Retinal pigment epithelial cell (primary cell): ENCODE measurements at regions not wholly inside any gene's neighbourhood (a gene's known extent, or its start where the extent isn't known, plus 50 kb on each side); places are given as distances from the start of the nearest gene placed in this dataset.

Experiments
- DNase-seq: peaks from one replicate; pipeline ENCODE4 v3.0.0-alpha.2; 2010; ENCODE audit warnings: low read depth
- H3K4me3 ChIP-seq: 2 replicates; pipeline ENCODE4 v1.5.1; 2011; ENCODE audit warnings: mild to moderate bottlenecking, low read length, control low read depth, moderate library complexity
- TF ChIP-seq, protein P1 (sequence below): conservative IDR thresholded peaks from 2 replicates; pipeline ENCODE4 v1.5.1; 2011; ENCODE audit warnings: low read depth, low read length, control low read depth, inconsistent platforms

- no peak for DNase-seq
- TF ChIP-seq, protein P1, sequence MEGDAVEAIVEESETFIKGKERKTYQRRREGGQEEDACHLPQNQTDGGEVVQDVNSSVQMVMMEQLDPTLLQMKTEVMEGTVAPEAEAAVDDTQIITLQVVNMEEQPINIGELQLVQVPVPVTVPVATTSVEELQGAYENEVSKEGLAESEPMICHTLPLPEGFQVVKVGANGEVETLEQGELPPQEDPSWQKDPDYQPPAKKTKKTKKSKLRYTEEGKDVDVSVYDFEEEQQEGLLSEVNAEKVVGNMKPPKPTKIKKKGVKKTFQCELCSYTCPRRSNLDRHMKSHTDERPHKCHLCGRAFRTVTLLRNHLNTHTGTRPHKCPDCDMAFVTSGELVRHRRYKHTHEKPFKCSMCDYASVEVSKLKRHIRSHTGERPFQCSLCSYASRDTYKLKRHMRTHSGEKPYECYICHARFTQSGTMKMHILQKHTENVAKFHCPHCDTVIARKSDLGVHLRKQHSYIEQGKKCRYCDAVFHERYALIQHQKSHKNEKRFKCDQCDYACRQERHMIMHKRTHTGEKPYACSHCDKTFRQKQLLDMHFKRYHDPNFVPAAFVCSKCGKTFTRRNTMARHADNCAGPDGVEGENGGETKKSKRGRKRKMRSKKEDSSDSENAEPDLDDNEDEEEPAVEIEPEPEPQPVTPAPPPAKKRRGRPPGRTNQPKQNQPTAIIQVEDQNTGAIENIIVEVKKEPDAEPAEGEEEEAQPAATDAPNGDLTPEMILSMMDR: no peak
- no peak overlapping the region for H3K4me3 ChIP-seq
Measured at GRCh38 chr7:49174396-49174795, 250.0 kb downstream of the CDC14C start.

DNA sequence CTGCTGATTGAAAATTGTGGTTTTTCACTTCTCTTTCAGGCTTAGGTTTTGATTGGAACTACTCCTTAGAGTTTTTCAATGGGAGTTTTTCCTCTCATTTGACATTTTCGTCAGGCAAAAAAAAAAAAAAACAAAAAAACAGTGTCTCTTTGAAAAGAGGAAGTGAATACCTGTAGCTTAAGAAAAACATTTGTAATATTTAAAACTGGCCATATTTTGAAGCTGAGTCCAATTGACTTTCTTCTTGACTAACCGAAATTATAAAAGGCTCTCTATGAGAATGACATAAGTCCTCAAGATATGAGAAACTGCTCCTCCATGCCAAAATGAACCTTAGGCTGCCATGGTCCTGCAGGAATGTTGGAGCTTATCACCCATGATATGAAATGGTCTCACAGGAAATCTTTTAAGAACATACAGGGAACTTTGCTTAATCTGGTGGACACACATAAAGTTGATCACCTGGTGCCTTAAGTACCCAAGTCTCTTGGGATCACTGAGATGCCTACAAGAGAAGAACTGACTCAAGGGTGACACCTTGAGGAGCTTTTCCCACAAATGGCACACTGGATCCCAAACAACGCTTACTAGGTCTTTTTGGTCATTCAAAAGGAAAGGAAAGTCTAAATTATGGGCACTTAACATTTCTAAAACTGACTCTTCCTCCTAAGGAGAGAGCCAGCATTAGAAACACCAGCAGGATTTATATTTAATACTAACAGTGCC, 263.4 kb downstream of the CDC14C start:
- no peak overlapping the region for H3K4me3 ChIP-seq
- TF ChIP-seq, protein P1: no peak
- DNase-seq: no peak

- no peak for DNase-seq
- H3K4me3 ChIP-seq: no peak overlapping the region
- TF ChIP-seq, protein P1: no peak
Measured at GRCh38 chr7:49228426-49229098, 304.2 kb downstream of the CDC14C start.

DNA sequence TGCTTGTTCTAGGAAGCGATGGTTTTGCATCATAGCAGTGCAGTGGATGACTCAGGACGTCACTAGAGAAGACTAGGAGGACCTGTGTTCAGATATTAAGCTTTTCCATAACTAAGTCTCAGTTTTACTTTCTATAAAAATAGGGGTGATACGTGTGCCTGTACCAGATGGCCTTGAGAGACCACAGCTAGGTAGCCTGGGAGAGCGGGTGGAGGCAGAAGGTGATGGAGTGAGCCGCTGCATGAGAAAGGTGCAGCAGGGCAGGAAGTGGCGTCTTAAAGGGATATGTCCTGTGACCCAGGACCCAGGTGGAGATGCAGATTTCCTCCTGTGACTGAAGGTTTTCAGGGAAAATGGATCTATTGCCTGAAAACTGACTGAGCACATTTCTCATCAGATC, 304.9 kb downstream of the CDC14C start:
- TF ChIP-seq, protein P1: no peak
- no peak for DNase-seq
- H3K4me3 ChIP-seq: no peak overlapping the region

DNA sequence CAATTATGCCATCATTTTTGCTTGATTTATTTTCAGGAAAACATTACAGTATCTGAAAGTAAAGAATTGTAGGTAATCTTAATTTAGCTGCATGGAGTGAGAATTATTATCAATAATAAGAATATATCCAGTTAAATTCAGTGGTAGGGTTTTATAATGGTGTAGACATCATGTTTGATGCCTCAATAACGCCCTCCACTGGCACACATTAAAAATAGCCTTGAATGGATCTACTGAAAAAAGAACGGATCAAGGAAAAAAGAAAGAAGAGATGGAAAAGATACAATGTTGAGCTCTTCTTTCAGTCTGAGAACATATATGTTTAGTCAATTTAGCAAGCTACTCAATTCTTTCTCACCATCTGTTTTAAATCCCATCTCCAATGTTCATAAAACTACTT, 319.2 kb downstream of the CDC14C start:
- TF ChIP-seq, protein P1: no peak
- no peak for DNase-seq
- no peak overlapping the region for H3K4me3 ChIP-seq

- no peak for DNase-seq
- TF ChIP-seq, protein P1: no peak
- H3K4me3 ChIP-seq: no peak overlapping the region
Measured at GRCh38 chr7:49244543-49244942, 320.2 kb downstream of the CDC14C start.

DNA sequence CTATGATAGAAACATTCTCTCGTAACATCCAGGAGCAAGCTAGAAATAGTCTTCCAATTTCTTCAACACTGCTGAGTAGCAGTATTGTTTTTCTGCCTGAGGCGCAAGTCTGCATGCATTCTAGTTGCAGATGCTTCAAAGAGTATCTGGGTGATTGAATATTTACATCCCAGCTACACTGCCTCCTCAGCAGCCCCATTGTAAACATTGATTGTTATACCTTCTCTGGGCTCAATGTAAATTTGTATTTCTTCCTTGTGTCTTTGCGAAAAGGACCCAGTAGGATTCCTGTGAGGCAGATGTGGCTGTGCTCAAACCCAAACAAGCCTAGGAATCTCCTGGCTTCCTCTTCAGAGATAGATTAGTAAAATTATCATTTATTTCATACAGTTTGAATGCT, 320.7 kb downstream of the CDC14C start:
- TF ChIP-seq, protein P1: no peak

More for the DNA sequence above, 320.7 kb downstream of the CDC14C start:
- no peak overlapping the region for H3K4me3 ChIP-seq
- no peak for DNase-seq
